Peyer's patch (tissue), 4 donors: ENCODE measurements at regions not wholly inside any gene's neighbourhood (a gene's known extent, or its start where the extent isn't known, plus 50 kb on each side); places are given as distances from the start of the nearest gene placed in this dataset.

Experiments
- CTCF ChIP-seq, 6 experiments: fragments of 450-650 bp in 4 of 6; fragments of 200-600 bp in 2 of 6; sonication (generic) in 1 of 6; IDR thresholded peaks; one replicate each; pipeline ENCODE4 v1.5.1; 2017 to 2019; ENCODE audit warnings: antibody characterized with exemption in 6 of 6, mild to moderate bottlenecking in 3 of 6, moderate library complexity in 1 of 6
- POLR2A ChIP-seq, 2 donors: fragments of 450-650 bp; IDR thresholded peaks; one replicate each; pipeline ENCODE4 v1.5.1; 2017; ENCODE audit warnings: antibody characterized with exemption in 2 of 2, mild to moderate bottlenecking in 2 of 2, moderate library complexity in 2 of 2

- TF ChIP-seq CTCF (IDR thresholded peaks at IDR 0.05) (no peak), POLR2A (IDR thresholded peaks at IDR 0.05) (no peak)
These were observed 442.6 kb downstream of the PRDM2 start for GRCh38 chr1:14142397-14143100.
